Neural cell (in vitro differentiated cells): ENCODE measurements at regions not wholly inside any gene's neighbourhood (a gene's known extent, or its start where the extent isn't known, plus 50 kb on each side); places are given as distances from the start of the nearest gene placed in this dataset.

Experiments
- H2AFZ ChIP-seq: fragments of 200-600, 300-800 bp; sonication (generic), shearing (Covaris generic); 2 replicates; pipeline ENCODE4 v1.6.0; 2014; ENCODE audit warnings: low read depth, mild to moderate bottlenecking, antibody characterized with exemption, low read length, moderate library complexity
- H3F3A ChIP-seq: fragments of 200-600 bp; shearing (Covaris generic); 2 replicates; pipeline ENCODE4 v1.6.1; 2016; ENCODE audit warnings: mild to moderate bottlenecking, moderate library complexity, mixed read lengths, antibody characterized with exemption, low read length; ENCODE audit not compliant: insufficient read depth, poor library complexity, severe bottlenecking
- H3K27ac ChIP-seq: fragments of 200-600, 300-800 bp; sonication (generic), shearing (Covaris generic); 2 replicates; pipeline ENCODE4 v1.5.1; 2014; ENCODE audit warnings: mild to moderate bottlenecking, low read length, moderate library complexity
- H3K27me3 ChIP-seq: fragments of 300-800, 200-600 bp; sonication (generic), shearing (Covaris generic); 2 replicates; pipeline ENCODE4 v1.6.0; 2014; ENCODE audit warnings: mild to moderate bottlenecking, low read depth, low read length, moderate library complexity; ENCODE audit not compliant: insufficient read depth
- H3K36me3 ChIP-seq: fragments of 300-800, 200-600 bp; sonication (generic), shearing (Covaris generic); 2 replicates; pipeline ENCODE4 v1.5.1; 2014; ENCODE audit warnings: mild to moderate bottlenecking, antibody characterized with exemption, low read length, moderate library complexity; ENCODE audit not compliant: insufficient read depth
- H3K4me2 ChIP-seq: fragments of 300-800, 200-600 bp; sonication (generic), shearing (Covaris generic); 2 replicates; pipeline ENCODE4 v1.6.0; 2014; ENCODE audit warnings: mild to moderate bottlenecking, low read length
- H3K4me3 ChIP-seq: fragments of 300-800, 200-600 bp; sonication (generic), shearing (Covaris generic); 2 replicates; pipeline ENCODE4 v1.5.1; 2014; ENCODE audit warnings: mild to moderate bottlenecking, low read length, moderate library complexity
- H3K79me2 ChIP-seq: fragments of 200-600 bp; shearing (Covaris generic); replicated peaks from 2 replicates; pipeline ENCODE4 v1.6.0; 2014; ENCODE audit warnings: mild to moderate bottlenecking, low read length, moderate library complexity; ENCODE audit not compliant: insufficient read depth
- H3K9ac ChIP-seq: fragments of 300-800, 200-600 bp; sonication (generic), shearing (Covaris generic); 2 replicates; pipeline ENCODE4 v1.6.1; 2016; ENCODE audit warnings: mild to moderate bottlenecking, low read length, mixed read lengths
- H3K9me2 ChIP-seq: fragments of 200-600 bp; shearing (Covaris generic); 2 replicates; pipeline ENCODE4 v1.6.1; 2016; ENCODE audit warnings: mild to moderate bottlenecking, low read length, mixed read lengths; ENCODE audit not compliant: insufficient read depth
- H3K9me3 ChIP-seq: fragments of 200-600, 300-800 bp; sonication (generic), shearing (Covaris generic); 2 replicates; pipeline ENCODE4 v1.6.1; 2016; ENCODE audit warnings: mild to moderate bottlenecking, mixed run types, low read length, moderate library complexity, mixed read lengths
- H4K20me1 ChIP-seq: fragments of 200-600 bp; shearing (Covaris generic); 2 replicates; pipeline ENCODE4 v1.6.1; 2016; ENCODE audit warnings: mild to moderate bottlenecking, mixed run types; ENCODE audit not compliant: insufficient read depth
- CTCF ChIP-seq: fragments of 450-650 bp; IDR thresholded peaks from 2 replicates; pipeline ENCODE4 v1.5.1; 2014; ENCODE audit warnings: antibody characterized with exemption, mild to moderate bottlenecking, moderate library complexity; ENCODE audit not compliant: poor library complexity, severe bottlenecking
- EP300 ChIP-seq: fragments of 450-650 bp; conservative IDR thresholded peaks from 2 replicates; pipeline ENCODE4 v1.6.1; 2014; ENCODE audit warnings: antibody characterized with exemption, mild to moderate bottlenecking, moderate library complexity; ENCODE audit not compliant: poor library complexity, severe bottlenecking
- EZH2 ChIP-seq: fragments of 200-600, 300-800 bp; shearing (Covaris generic), sonication (generic); IDR thresholded peaks from 2 replicates; pipeline ENCODE4 v1.6.1; 2014; ENCODE audit warnings: antibody characterized with exemption, low read length, borderline replicate concordance, mild to moderate bottlenecking; ENCODE audit not compliant: insufficient read depth, poor library complexity, severe bottlenecking
- MXI1 ChIP-seq: fragments of 450-650 bp; conservative IDR thresholded peaks from 2 replicates; pipeline ENCODE4 v1.6.1; 2014; ENCODE audit warnings: antibody characterized with exemption, mild to moderate bottlenecking; ENCODE audit not compliant: poor library complexity, severe bottlenecking
- POLR2AphosphoS5 ChIP-seq: IDR thresholded peaks from 2 replicates; pipeline ENCODE4 v1.6.1; 2012
- RAD21 ChIP-seq: fragments of 450-650 bp; conservative IDR thresholded peaks from 2 replicates; pipeline ENCODE4 v1.6.1; 2014; ENCODE audit warnings: antibody characterized with exemption, mild to moderate bottlenecking, moderate library complexity
- REST ChIP-seq: IDR thresholded peaks from 2 replicates; pipeline ENCODE4 v1.6.1; 2012; ENCODE audit warnings: borderline replicate concordance
- SMC3 ChIP-seq: fragments of 450-650 bp; conservative IDR thresholded peaks from 2 replicates; pipeline ENCODE4 v1.6.1; 2014; ENCODE audit warnings: antibody characterized with exemption, mild to moderate bottlenecking, moderate library complexity; ENCODE audit not compliant: poor library complexity
- TAF1 ChIP-seq: IDR thresholded peaks from 2 replicates; pipeline ENCODE4 v1.6.1; 2012; ENCODE audit warnings: low read depth

GRCh38 chr6:167499161-167499660, 174.3 kb downstream of the TTLL2 start:
- H3K79me2 ChIP-seq = no peaks in the 10 kb centered on the region
- no peak for TF ChIP-seq REST
- TF ChIP-seq RAD21 = no peak
- TF ChIP-seq EZH2 = no peak
- TF ChIP-seq MXI1 = no peak
- no peak for TF ChIP-seq CTCF
- no peak for TF ChIP-seq TAF1
- no peak overlapping the region for H3K27ac ChIP-seq
- no peaks in the 10 kb centered on the region for H3K9me2 ChIP-seq
- H3K9me3 ChIP-seq = no peaks in the 10 kb centered on the region
- H3K9ac ChIP-seq = no peak overlapping the region
- no peaks in the 10 kb centered on the region for H3K36me3 ChIP-seq
- H3F3A ChIP-seq = no peaks in the 10 kb centered on the region
- no peak overlapping the region for H3K4me3 ChIP-seq
- H2AFZ ChIP-seq = no peak overlapping the region
- no peak overlapping the region for H3K4me2 ChIP-seq
- no peaks in the 10 kb centered on the region for H3K27me3 ChIP-seq
- H4K20me1 ChIP-seq = no peaks in the 10 kb centered on the region

GRCh38 chr6:167500961-167501360, 176.1 kb downstream of the TTLL2 start:
- no peak overlapping the region for H3K9ac ChIP-seq
- no peak overlapping the region for H3K4me3 ChIP-seq
- no peaks in the 10 kb centered on the region for H3K9me3 ChIP-seq
- H3K9me2 ChIP-seq = no peaks in the 10 kb centered on the region
- no peak overlapping the region for H3K4me2 ChIP-seq
- H3F3A ChIP-seq = no peaks in the 10 kb centered on the region
- H3K79me2 ChIP-seq = no peaks in the 10 kb centered on the region
- H4K20me1 ChIP-seq = no peaks in the 10 kb centered on the region
- no peaks in the 10 kb centered on the region for H3K27me3 ChIP-seq
- H3K27ac ChIP-seq = no peak overlapping the region
- TF ChIP-seq TAF1 (no peak), SMC3 (no peak), MXI1 (no peak), RAD21 (no peak), POLR2AphosphoS5 (no peak), EZH2 (no peak), CTCF (no peak), REST (no peak), EP300 (no peak)
- H2AFZ ChIP-seq = no peak overlapping the region
- no peaks in the 10 kb centered on the region for H3K36me3 ChIP-seq
